ENCODE measurements at regions not wholly inside any gene's neighbourhood (a gene's known extent, or its start where the extent isn't known, plus 50 kb on each side); places are given as distances from the start of the nearest gene placed in this dataset.

GRCh38 chr5:3217771-3218495 lies 377.7 kb upstream of the IRX1 start:
- TF ChIP-seq CTCF (conservative IDR thresholded peaks at IDR 0.05) (no peak), EZH2 (IDR thresholded peaks at IDR 0.05; ENCODE audit: low read depth) (no peak)
